GM23338 (cell line): ENCODE measurements at regions not wholly inside any gene's neighbourhood (a gene's known extent, or its start where the extent isn't known, plus 50 kb on each side); places are given as distances from the start of the nearest gene placed in this dataset.

Source experiments
- ATAC-seq: fragments of 200-7000 bp; cut with Tn5 transposase; 3 replicates; pipeline ENCODE4 v1.9.1; 2020
- DNase-seq: peaks from one replicate; pipeline ENCODE4 v3.0.0-alpha.2; 2015; ENCODE audit warnings: low spot score
- H2AFZ ChIP-seq: fragments of 200-600 bp; sonication (generic); 2 replicates; pipeline ENCODE4 v1.8.0; 2016; ENCODE audit warnings: antibody characterized with exemption, mild to moderate bottlenecking, moderate library complexity
- H3F3A ChIP-seq: fragments of 200-600 bp; sonication (generic); replicated peaks from 2 replicates; pipeline ENCODE4 v1.8.0; 2017; ENCODE audit warnings: antibody characterized with exemption, mixed run types, low read depth
- H3K27ac ChIP-seq: fragments of 200-600 bp; sonication (generic); 2 replicates; pipeline ENCODE4 v1.6.1; 2016; ENCODE audit warnings: low read depth
- H3K27me3 ChIP-seq: fragments of 200-600 bp; sonication (generic); 2 replicates; pipeline ENCODE4 v1.8.0; 2016; ENCODE audit warnings: mild to moderate bottlenecking, mixed run types, moderate library complexity; ENCODE audit not compliant: insufficient read depth
- H3K36me3 ChIP-seq: fragments of 200-600 bp; sonication (generic); 2 replicates; pipeline ENCODE4 v1.8.0; 2016; ENCODE audit warnings: mild to moderate bottlenecking; ENCODE audit not compliant: insufficient read depth
- H3K4me1 ChIP-seq: fragments of 200-600 bp; sonication (generic); 2 replicates; pipeline ENCODE4 v1.8.0; 2016; ENCODE audit warnings: mild to moderate bottlenecking, moderate library complexity; ENCODE audit not compliant: insufficient read depth
- H3K4me2 ChIP-seq: fragments of 200-600 bp; sonication (generic); 2 replicates; pipeline ENCODE4 v1.7.1; 2017; ENCODE audit warnings: mixed run types
- H3K4me3 ChIP-seq: fragments of 200-600 bp; sonication (generic); 2 replicates; pipeline ENCODE4 v1.6.1; 2016; ENCODE audit warnings: mixed run types
- H3K79me2 ChIP-seq: fragments of 200-600 bp; sonication (generic); replicated peaks from 2 replicates; pipeline ENCODE4 v1.8.0; 2017; ENCODE audit warnings: mild to moderate bottlenecking; ENCODE audit not compliant: insufficient read depth
- H3K9me2 ChIP-seq: fragments of 200-600 bp; sonication (generic); 2 replicates; pipeline ENCODE4 v1.8.0; 2017; ENCODE audit not compliant: insufficient read depth
- H4K20me1 ChIP-seq: fragments of 200-600 bp; sonication (generic); replicated peaks from 2 replicates; pipeline ENCODE4 v1.8.0; 2017; ENCODE audit warnings: mild to moderate bottlenecking; ENCODE audit not compliant: insufficient read depth
- H3K27ac Mint-ChIP-seq: 2 replicates; pipeline ENCODE4 v1.8.0; 2020; ENCODE audit warnings: inconsistent platforms, mild to moderate bottlenecking, moderate library complexity, mixed read lengths
- H3K27me3 Mint-ChIP-seq: 3 replicates; pipeline ENCODE4 v1.8.0; 2022; ENCODE audit warnings: low read depth, mild to moderate bottlenecking, moderate library complexity, mixed read lengths, inconsistent platforms; ENCODE audit not compliant: insufficient read depth, poor library complexity
- H3K36me3 Mint-ChIP-seq: 3 replicates; pipeline ENCODE4 v1.8.0; 2021; ENCODE audit warnings: low read depth, mild to moderate bottlenecking, inconsistent platforms, moderate library complexity, mixed read lengths
- H3K4me1 Mint-ChIP-seq: 3 replicates; pipeline ENCODE4 v1.8.0; 2020; ENCODE audit warnings: mild to moderate bottlenecking, inconsistent platforms, mixed read lengths
- H3K4me3 Mint-ChIP-seq: 3 replicates; pipeline ENCODE4 v1.8.0; 2021; ENCODE audit warnings: moderate library complexity, mild to moderate bottlenecking, inconsistent platforms, mixed read lengths
- H3K9me3 Mint-ChIP-seq: 3 replicates; pipeline ENCODE4 v1.8.0; 2020; ENCODE audit warnings: moderate library complexity, mild to moderate bottlenecking, inconsistent platforms, mixed read lengths
- EZH2 ChIP-seq: fragments of 200-600 bp; sonication (generic); IDR thresholded peaks from one replicate; pipeline ENCODE4 v1.8.0; 2017; ENCODE audit warnings: antibody characterized with exemption, mild to moderate bottlenecking, low read depth; ENCODE audit not compliant: unreplicated experiment
- EZH2phosphoT487 ChIP-seq: fragments of 200-600 bp; sonication (generic); IDR thresholded peaks from one replicate; pipeline ENCODE4 v1.8.1; 2018; ENCODE audit warnings: antibody characterized with exemption; ENCODE audit not compliant: unreplicated experiment
- POLR2AphosphoS5 ChIP-seq: IDR thresholded peaks from 2 replicates; pipeline ENCODE4 v1.6.1; 2016; ENCODE audit warnings: antibody characterized with exemption, low read depth
- ZNF114 ChIP-seq: fragments of 250-450 bp; sonication (Bioruptor Pico); IDR thresholded peaks from 2 replicates; pipeline ENCODE4 v1.5.0; 2020; ENCODE audit warnings: mild to moderate bottlenecking, moderate library complexity
- TF ChIP-seq, protein P1 (sequence below): fragments of 250-450 bp; sonication (Bioruptor Pico); IDR thresholded peaks from 2 replicates; pipeline ENCODE4 v1.5.0; 2020; ENCODE audit warnings: mild to moderate bottlenecking, moderate library complexity

- TF ChIP-seq, protein P1, sequence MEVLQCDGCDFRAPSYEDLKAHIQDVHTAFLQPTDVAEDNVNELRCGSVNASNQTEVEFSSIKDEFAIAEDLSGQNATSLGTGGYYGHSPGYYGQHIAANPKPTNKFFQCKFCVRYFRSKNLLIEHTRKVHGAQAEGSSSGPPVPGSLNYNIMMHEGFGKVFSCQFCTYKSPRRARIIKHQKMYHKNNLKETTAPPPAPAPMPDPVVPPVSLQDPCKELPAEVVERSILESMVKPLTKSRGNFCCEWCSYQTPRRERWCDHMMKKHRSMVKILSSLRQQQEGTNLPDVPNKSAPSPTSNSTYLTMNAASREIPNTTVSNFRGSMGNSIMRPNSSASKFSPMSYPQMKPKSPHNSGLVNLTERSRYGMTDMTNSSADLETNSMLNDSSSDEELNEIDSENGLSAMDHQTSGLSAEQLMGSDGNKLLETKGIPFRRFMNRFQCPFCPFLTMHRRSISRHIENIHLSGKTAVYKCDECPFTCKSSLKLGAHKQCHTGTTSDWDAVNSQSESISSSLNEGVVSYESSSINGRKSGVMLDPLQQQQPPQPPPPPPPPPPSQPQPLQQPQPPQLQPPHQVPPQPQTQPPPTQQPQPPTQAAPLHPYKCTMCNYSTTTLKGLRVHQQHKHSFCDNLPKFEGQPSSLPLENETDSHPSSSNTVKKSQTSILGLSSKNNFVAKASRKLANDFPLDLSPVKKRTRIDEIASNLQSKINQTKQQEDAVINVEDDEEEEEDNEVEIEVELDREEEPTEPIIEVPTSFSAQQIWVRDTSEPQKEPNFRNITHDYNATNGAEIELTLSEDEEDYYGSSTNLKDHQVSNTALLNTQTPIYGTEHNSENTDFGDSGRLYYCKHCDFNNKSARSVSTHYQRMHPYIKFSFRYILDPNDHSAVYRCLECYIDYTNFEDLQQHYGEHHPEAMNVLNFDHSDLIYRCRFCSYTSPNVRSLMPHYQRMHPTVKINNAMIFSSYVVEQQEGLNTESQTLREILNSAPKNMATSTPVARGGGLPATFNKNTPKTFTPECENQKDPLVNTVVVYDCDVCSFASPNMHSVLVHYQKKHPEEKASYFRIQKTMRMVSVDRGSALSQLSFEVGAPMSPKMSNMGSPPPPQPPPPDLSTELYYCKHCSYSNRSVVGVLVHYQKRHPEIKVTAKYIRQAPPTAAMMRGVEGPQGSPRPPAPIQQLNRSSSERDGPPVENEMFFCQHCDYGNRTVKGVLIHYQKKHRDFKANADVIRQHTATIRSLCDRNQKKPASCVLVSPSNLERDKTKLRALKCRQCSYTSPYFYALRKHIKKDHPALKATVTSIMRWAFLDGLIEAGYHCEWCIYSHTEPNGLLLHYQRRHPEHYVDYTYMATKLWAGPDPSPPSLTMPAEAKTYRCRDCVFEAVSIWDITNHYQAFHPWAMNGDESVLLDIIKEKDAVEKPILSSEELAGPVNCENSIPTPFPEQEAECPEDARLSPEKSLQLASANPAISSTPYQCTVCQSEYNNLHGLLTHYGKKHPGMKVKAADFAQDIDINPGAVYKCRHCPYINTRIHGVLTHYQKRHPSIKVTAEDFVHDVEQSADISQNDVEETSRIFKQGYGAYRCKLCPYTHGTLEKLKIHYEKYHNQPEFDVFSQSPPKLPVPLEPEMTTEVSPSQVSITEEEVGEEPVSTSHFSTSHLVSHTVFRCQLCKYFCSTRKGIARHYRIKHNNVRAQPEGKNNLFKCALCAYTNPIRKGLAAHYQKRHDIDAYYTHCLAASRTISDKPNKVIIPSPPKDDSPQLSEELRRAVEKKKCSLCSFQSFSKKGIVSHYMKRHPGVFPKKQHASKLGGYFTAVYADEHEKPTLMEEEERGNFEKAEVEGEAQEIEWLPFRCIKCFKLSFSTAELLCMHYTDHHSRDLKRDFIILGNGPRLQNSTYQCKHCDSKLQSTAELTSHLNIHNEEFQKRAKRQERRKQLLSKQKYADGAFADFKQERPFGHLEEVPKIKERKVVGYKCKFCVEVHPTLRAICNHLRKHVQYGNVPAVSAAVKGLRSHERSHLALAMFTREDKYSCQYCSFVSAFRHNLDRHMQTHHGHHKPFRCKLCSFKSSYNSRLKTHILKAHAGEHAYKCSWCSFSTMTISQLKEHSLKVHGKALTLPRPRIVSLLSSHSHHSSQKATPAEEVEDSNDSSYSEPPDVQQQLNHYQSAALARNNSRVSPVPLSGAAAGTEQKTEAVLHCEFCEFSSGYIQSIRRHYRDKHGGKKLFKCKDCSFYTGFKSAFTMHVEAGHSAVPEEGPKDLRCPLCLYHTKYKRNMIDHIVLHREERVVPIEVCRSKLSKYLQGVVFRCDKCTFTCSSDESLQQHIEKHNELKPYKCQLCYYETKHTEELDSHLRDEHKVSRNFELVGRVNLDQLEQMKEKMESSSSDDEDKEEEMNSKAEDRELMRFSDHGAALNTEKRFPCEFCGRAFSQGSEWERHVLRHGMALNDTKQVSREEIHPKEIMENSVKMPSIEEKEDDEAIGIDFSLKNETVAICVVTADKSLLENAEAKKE = no peak
- no peak for TF ChIP-seq POLR2AphosphoS5
- TF ChIP-seq EZH2 = no peak
- no peak for TF ChIP-seq EZH2phosphoT487
- no peak for TF ChIP-seq ZNF114 (CRISPR knock-in tag)
Measured at GRCh38 chr13:24002206-24002815, 105.0 kb upstream of the C1QTNF9B start (continued).

GRCh38 chr13:24004142-24004899, 107.0 kb upstream of the C1QTNF9B start:
- H3K27me3 Mint-ChIP-seq = no peaks in the 10 kb centered on the region
- no peak overlapping the region for H3K27ac Mint-ChIP-seq
- TF ChIP-seq, protein P1 = no peak

More at GRCh38 chr13:24004142-24004899, 107.0 kb upstream of the C1QTNF9B start:
- Histone ChIP-seq H3K79me2 (no peaks in the 10 kb centered on the region), H3K36me3 (no peaks in the 10 kb centered on the region), H4K20me1 (no peaks in the 10 kb centered on the region), H3K4me3 (no peak overlapping the region), H2AFZ (no peak overlapping the region), H3K4me2 (peak overlapping the region; percentile 34), H3K4me1 (peaks cover 12% of the 10 kb centered on the region), H3F3A (no peaks in the 10 kb centered on the region), H3K9me2 (no peaks in the 10 kb centered on the region), H3K27ac (no peak overlapping the region), H3K27me3 (no peaks in the 10 kb centered on the region)
- ATAC-seq (no peak), DNase-seq (no peak)
- Mint-ChIP-seq H3K9me3 (no peaks in the 10 kb centered on the region), H3K4me3 (no peak overlapping the region), H3K36me3 (no peaks in the 10 kb centered on the region; the same call in 2 of the 3 replicates), H3K4me1 (peaks cover 24% of the 10 kb centered on the region)
